HUES48 (cell line): ENCODE measurements at regions not wholly inside any gene's neighbourhood (a gene's known extent, or its start where the extent isn't known, plus 50 kb on each side); places are given as distances from the start of the nearest gene placed in this dataset.
A peak's percentile ranks its signal among the peaks of the same experiment; 100 is the strongest.
"Not testable (repeated sequence)": the region's sequence is repeated elsewhere in the genome, so short reads cannot be mapped to it uniquely, and the experiment has no call there.

Experiments used
- H3K27ac ChIP-seq: one replicate; pipeline ENCODE4 v1.7.0; 2013; ENCODE audit warnings: low read depth, low read length, inconsistent platforms
- H3K27me3 ChIP-seq: 2 replicates; pipeline ENCODE4 v1.6.1; 2013; ENCODE audit warnings: mild to moderate bottlenecking, low read length; ENCODE audit not compliant: control insufficient read depth, insufficient read depth
- H3K36me3 ChIP-seq: 2 replicates; pipeline ENCODE4 v1.6.1; 2013; ENCODE audit warnings: low read length; ENCODE audit not compliant: control insufficient read depth, insufficient read depth
- H3K4me1 ChIP-seq: 2 replicates; pipeline ENCODE4 v1.6.1; 2013; ENCODE audit warnings: mild to moderate bottlenecking, low read length; ENCODE audit not compliant: control insufficient read depth, insufficient read depth
- H3K4me3 ChIP-seq: 2 replicates; pipeline ENCODE4 v1.5.1; 2013; ENCODE audit warnings: mild to moderate bottlenecking, low read depth, low read length
- H3K9ac ChIP-seq: 2 replicates; pipeline ENCODE4 v1.6.1; 2013; ENCODE audit warnings: mild to moderate bottlenecking, low read depth, low read length, moderate library complexity
- H3K9me3 ChIP-seq: 2 replicates; pipeline ENCODE4 v1.6.1; 2013; ENCODE audit warnings: low read length; ENCODE audit not compliant: control insufficient read depth, insufficient read depth

DNA sequence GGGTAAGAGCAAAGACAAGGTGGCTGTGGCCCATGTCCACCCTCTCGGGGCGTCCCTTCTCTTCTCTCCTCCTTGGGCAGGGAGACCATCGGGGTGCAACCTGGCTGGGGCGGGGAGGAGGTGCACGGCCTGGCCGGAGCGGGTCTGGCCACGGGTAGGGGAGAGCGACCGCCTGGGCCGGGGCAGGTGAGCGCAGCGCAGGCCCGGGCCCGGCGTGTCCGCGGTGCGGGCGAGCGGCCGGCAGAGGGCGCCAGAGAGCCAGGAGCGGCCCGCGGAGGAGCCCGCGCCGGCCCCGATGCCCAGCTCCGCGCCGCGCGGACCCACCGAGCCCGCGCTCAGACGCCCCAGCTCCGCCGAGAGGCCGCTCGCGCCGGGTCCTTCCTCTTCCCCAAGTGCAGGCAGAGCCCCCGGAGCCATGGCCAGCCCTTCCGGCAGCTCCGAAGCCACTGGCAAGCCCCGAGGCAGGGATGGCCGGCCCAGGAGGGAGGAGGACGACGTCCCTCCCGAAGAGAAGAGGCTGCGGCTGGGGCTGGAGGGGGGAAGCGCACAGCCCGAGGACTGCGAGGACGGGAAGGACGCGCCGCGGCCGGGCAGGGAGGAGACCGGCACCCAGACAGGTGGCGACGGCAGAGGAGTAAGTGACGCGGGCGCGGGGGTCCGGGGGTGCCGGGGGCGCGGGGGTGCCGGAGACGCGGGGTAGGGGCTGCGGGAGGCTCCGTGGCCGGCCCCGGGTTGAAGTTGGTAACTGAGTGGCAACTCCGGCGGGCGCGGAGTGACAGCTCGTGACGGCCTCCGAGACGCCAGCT lies 142.1 kb upstream of the EEF2KMT start:
- H3K4me3 ChIP-seq, result peak overlapping the region; percentile 56
- not testable (repeated sequence) for H3K36me3 ChIP-seq

DNA sequence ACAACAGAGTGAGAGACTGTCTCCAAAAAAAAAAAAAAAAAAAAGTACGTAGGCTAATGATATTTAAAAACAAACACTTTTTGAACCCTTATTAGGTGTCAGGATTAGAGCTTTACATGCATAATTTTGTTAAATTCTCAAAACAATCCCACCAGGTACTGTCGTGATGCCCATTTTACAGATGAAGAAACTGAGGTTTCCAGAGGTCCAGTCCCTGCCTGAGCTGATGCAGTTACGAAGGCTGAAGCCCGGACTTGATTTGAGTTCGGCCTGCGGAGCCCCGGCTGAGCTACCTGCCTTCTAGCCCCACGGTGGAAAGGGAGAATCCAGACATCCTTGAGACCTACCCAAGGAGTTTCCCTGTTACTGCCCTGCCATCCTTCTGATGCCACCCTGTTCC lies 137.5 kb upstream of the EEF2KMT start:
- no peaks in the 10 kb centered on the region; the same call in 1 of the 2 replicates for H3K4me1 ChIP-seq
- H3K36me3 ChIP-seq, result no peaks in the 10 kb centered on the region

More for the DNA sequence above, 142.1 kb upstream of the EEF2KMT start:
- not testable (repeated sequence) for H3K4me1 ChIP-seq, H3K9me3 ChIP-seq, H3K9ac ChIP-seq, H3K27ac ChIP-seq
- peaks cover 18% of the 10 kb centered on the region for H3K27me3 ChIP-seq

DNA sequence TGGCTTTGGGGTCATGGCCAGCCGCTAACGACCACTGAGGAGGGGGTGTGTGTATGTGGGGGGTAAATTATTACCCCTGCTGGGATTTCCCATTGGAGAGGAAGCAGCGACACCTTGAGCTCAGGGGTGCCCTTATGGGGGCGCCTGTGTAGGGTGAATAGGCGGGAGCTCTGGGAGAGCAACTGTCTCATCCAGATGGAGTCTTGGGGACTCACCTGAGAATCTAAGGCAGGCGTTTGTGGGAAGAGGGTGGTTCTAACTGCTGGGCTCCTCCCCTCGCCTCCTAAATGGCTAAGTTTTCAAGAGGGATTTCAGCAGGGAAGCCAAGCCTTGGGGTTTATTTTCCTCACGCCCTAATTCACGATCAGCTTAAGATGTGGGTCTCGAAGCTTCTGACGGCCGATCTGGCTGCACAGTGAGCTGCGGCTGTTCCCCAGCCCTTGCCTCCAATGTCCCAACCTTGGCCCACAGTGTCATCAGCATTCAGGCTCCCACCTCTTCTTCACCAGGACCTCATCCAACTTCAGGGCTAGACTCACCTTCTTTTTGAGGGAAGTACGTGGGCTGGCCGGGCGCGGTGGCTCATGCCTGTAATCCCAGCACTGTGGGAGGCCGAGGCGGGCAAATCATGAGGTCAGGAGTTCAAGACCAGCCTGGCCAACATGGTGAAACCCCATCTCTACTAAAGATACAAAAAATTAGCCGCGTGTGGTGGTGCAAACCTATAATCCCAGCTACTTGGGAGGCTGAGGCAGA lies 136.9 kb upstream of the EEF2KMT start:
- Histone ChIP-seq H3K36me3 (no peaks in the 10 kb centered on the region), H3K9me3 (no peaks in the 10 kb centered on the region), H3K27ac (no peak overlapping the region), H3K4me1 (no peaks in the 10 kb centered on the region; the same call in 1 of the 2 replicates), H3K9ac (no peak overlapping the region), H3K27me3 (peaks cover 9% of the 10 kb centered on the region), H3K4me3 (no peak overlapping the region)

More for the DNA sequence above, 137.5 kb upstream of the EEF2KMT start:
- Histone ChIP-seq H3K27ac (no peak overlapping the region), H3K9ac (no peak overlapping the region), H3K9me3 (no peaks in the 10 kb centered on the region), H3K27me3 (peaks cover 9% of the 10 kb centered on the region), H3K4me3 (no peak overlapping the region)

- H3K36me3 ChIP-seq, result no peaks in the 10 kb centered on the region
Observed at GRCh38 chr16:5231246-5231759, 133.7 kb upstream of the EEF2KMT start.

DNA sequence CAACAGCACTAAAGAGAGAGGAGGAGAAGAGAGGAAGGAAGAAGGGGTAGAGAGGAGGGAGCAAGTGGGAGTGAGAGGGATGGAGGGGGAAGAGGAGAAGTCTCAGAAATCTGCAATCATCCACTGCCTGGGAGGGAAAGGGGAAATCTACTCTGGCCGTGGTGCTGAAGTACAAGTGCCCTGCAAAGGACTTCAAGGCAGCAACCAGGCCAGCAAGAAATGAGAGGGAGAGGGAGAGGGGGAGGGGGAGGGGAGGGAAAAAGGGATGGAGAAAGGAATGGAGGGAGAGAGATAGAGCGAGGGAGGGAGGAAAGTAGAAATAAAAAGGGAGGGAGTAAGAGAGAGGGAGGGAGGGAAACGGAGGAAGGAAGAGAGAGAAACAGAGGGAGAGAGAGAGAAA lies 130.8 kb upstream of the EEF2KMT start:
- Histone ChIP-seq H3K4me3 (no peak overlapping the region), H3K36me3 (no peaks in the 10 kb centered on the region), H3K27me3 (no peaks in the 10 kb centered on the region), H3K9me3 (no peaks in the 10 kb centered on the region), H3K4me1 (peaks cover 19% of the 10 kb centered on the region), H3K27ac (no peak overlapping the region), H3K9ac (no peak overlapping the region)

More at GRCh38 chr16:5231246-5231759, 133.7 kb upstream of the EEF2KMT start:
- Histone ChIP-seq H3K9me3 (no peaks in the 10 kb centered on the region), H3K4me3 (no peak overlapping the region), H3K4me1 (peaks cover 7% of the 10 kb centered on the region), H3K27ac (peak overlapping the region; percentile 36), H3K9ac (no peak overlapping the region), H3K27me3 (no peaks in the 10 kb centered on the region)

GRCh38 chr16:5225931-5226655 lies 128.5 kb upstream of the EEF2KMT start:
- no peak overlapping the region for H3K27ac ChIP-seq
- no peak overlapping the region for H3K9ac ChIP-seq
- no peaks in the 10 kb centered on the region for H3K27me3 ChIP-seq
- H3K4me1 ChIP-seq, result peaks cover 19% of the 10 kb centered on the region
- H3K36me3 ChIP-seq, result no peaks in the 10 kb centered on the region
- H3K9me3 ChIP-seq, result no peaks in the 10 kb centered on the region
- H3K4me3 ChIP-seq, result no peak overlapping the region

GRCh38 chr16:5222761-5223160 lies 125.2 kb upstream of the EEF2KMT start:
- Histone ChIP-seq H3K9me3 (no peaks in the 10 kb centered on the region), H3K27me3 (no peaks in the 10 kb centered on the region), H3K36me3 (no peaks in the 10 kb centered on the region)

GRCh38 chr16:5221831-5222230 lies 124.2 kb upstream of the EEF2KMT start:
- not testable (repeated sequence) for H3K36me3 ChIP-seq, H3K27ac ChIP-seq, H3K9ac ChIP-seq, H3K27me3 ChIP-seq, H3K9me3 ChIP-seq, H3K4me3 ChIP-seq
- H3K4me1 ChIP-seq, result peaks cover 15% of the 10 kb centered on the region

More at GRCh38 chr16:5222761-5223160, 125.2 kb upstream of the EEF2KMT start:
- Histone ChIP-seq H3K4me3 (no peak overlapping the region), H3K4me1 (peaks cover 15% of the 10 kb centered on the region), H3K9ac (no peak overlapping the region), H3K27ac (no peak overlapping the region)

DNA sequence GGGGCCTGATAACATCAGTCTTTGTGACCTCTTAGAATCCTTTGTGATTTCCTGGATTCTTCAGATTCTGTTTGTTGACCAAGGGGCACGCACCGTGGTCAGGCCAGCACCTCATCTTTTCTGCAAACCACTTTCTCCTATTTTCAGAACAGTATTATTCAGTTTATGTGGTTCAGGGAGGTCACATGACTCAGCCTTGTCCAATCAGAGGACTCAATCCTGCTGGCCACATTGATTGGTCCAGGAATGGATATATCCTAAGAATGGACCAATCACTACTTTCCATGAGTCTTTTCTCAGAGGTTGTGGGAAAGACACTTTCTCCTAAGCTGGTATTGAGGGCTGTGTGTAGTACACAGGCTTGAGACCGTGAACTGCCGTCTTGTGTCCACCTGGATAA lies 123.1 kb upstream of the EEF2KMT start:
- no peak overlapping the region for H3K9ac ChIP-seq
- H3K9me3 ChIP-seq, result no peaks in the 10 kb centered on the region
- no peak overlapping the region for H3K4me3 ChIP-seq
- no peaks in the 10 kb centered on the region for H3K36me3 ChIP-seq
- no peak overlapping the region for H3K27ac ChIP-seq
- peaks cover 5% of the 10 kb centered on the region for H3K4me1 ChIP-seq
- peaks cover 4% of the 10 kb centered on the region for H3K27me3 ChIP-seq

DNA sequence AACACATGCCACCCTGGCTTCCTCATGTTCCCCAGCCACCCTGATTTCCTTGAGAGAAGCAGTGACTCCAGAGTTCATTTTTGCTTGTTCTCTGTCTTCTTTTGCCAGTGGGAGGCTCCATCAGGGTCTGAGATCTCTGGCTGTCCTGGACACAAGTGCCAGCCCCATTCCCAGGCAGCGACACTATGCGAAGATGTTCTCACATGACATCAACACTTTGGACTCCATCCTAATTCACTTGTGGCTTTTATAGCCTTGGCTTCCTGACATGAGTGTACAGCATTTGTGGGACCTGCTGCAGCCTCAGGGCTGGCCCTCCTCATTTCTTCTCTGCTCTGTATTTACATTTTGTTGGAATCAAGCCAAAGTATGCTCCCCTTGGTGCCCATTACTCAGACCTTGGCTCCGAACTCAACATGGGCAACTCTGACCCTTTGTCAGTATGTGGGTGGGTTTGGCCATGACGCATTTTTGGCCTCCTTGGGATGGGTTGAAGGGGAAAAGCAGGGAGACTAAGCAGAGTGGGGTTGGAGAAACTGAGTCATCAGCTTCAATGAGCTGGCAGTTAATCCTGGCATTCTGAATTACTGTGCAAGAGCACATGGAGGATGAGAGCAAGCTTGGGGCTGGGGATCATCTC lies 119.0 kb upstream of the EEF2KMT start:
- no peak overlapping the region for H3K9ac ChIP-seq
- peaks cover 31% of the 10 kb centered on the region for H3K27me3 ChIP-seq
- peaks cover 19% of the 10 kb centered on the region for H3K4me1 ChIP-seq
- H3K27ac ChIP-seq, result no peak overlapping the region
- H3K9me3 ChIP-seq, result no peaks in the 10 kb centered on the region; the same call in 1 of the 2 replicates
- no peaks in the 10 kb centered on the region for H3K36me3 ChIP-seq
- no peak overlapping the region for H3K4me3 ChIP-seq
